ENCODE measurements at regions not wholly inside any gene's neighbourhood (a gene's known extent, or its start where the extent isn't known, plus 50 kb on each side); places are given as distances from the start of the nearest gene placed in this dataset.
"Not testable (repeated sequence)": the region's sequence is repeated elsewhere in the genome, so short reads cannot be mapped to it uniquely, and the experiment has no call there.

DNA sequence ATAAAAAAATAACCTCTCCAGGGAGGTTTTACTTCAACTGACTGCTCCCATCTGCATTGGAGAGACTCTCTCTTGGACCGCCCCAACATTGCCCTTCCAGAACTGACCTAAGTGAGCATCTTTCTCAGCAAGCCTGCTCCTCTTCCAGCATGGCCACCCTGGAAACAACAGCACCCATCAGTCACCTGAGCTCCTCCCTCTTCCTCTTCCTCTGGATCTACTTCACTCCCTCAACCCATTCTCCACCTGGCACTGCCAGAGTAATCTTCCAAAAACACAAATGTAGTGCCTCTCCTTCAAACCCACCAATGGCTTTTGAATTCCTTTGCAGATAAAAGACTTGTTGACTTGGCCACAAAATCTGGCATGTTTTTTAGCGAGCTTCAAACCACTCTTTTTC, 128.8 kb upstream of the NR2F2 start:
- peaks cover 5% of the 10 kb centered on the region for H3K36me3 Mint-ChIP-seq (ENCODE audit: unreplicated experiment)
- H3K9me3 Mint-ChIP-seq (ENCODE audit: unreplicated experiment), result peaks cover 3% of the 10 kb centered on the region
- no peak overlapping the region for H3K4me3 Mint-ChIP-seq (ENCODE audit: unreplicated experiment)

DNA sequence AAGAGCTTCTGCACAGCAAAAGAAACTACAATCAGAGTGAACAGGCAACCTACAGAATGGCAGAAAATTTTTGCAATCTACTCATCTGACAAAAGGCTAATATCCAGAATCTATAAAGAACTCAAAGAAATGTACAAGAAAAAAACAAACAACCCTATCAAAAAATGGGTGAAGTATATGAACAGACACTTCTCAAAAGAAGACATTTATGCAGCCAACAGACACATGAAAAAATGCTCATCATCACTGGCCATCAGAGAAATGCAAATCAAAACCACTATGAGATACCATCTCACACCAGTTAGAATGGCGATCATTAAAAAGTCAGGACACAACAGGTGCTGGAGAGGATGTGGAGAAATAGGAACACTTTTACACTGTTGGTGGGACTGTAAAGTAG, 124.9 kb upstream of the NR2F2 start:
- not testable (repeated sequence) for H3K4me3 Mint-ChIP-seq (ENCODE audit: unreplicated experiment); H3K4me1 Mint-ChIP-seq (ENCODE audit: low read depth, unreplicated experiment); H3K9me3 Mint-ChIP-seq (ENCODE audit: unreplicated experiment); DNase-seq; H3K27ac Mint-ChIP-seq (ENCODE audit: unreplicated experiment); H3K36me3 Mint-ChIP-seq (ENCODE audit: unreplicated experiment); H3K27me3 Mint-ChIP-seq (ENCODE audit: unreplicated experiment)

More for the DNA sequence above, 128.8 kb upstream of the NR2F2 start:
- H3K27me3 Mint-ChIP-seq (ENCODE audit: unreplicated experiment), result peaks cover 3% of the 10 kb centered on the region
- DNase-seq, result no peak
- H3K4me1 Mint-ChIP-seq (ENCODE audit: low read depth, unreplicated experiment), result no peaks in the 10 kb centered on the region
- no peak overlapping the region for H3K27ac Mint-ChIP-seq (ENCODE audit: unreplicated experiment)
- TF ChIP-seq, protein P1, sequence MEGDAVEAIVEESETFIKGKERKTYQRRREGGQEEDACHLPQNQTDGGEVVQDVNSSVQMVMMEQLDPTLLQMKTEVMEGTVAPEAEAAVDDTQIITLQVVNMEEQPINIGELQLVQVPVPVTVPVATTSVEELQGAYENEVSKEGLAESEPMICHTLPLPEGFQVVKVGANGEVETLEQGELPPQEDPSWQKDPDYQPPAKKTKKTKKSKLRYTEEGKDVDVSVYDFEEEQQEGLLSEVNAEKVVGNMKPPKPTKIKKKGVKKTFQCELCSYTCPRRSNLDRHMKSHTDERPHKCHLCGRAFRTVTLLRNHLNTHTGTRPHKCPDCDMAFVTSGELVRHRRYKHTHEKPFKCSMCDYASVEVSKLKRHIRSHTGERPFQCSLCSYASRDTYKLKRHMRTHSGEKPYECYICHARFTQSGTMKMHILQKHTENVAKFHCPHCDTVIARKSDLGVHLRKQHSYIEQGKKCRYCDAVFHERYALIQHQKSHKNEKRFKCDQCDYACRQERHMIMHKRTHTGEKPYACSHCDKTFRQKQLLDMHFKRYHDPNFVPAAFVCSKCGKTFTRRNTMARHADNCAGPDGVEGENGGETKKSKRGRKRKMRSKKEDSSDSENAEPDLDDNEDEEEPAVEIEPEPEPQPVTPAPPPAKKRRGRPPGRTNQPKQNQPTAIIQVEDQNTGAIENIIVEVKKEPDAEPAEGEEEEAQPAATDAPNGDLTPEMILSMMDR (IDR thresholded peaks at IDR 0.05; ENCODE audit: partially characterized antibody, unreplicated experiment), result no peak

DNA sequence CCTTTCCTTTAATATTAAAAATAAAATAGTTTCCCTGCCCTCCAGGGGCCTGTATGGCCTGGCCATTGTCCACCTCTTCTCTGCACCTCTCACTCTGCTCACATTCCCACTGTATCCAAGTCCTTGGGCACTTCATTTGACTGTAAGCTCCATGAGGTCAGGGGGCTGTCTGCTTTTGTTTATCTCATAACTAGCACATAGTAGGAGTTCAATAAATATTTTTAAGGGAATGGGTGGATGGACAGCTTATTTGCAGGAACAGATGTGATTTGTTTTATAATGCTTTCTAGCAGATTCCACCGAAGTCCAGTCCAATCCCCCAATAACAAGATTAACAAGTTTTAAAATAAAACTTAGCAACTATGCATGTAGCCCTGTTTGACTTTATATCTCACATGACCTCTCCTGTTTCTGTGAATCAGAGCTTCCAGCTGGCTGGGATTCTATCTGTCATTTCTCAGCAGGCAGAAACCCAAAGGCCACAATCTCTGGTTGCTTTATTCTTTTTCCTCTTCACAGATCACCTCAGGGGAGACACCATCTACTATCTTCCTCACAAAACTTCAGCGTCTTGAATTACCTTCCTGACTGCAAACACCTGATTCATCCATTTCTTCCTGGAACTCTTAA, 123.0 kb upstream of the NR2F2 start:
- peaks cover 3% of the 10 kb centered on the region for H3K9me3 Mint-ChIP-seq (ENCODE audit: unreplicated experiment)
- H3K27me3 Mint-ChIP-seq (ENCODE audit: unreplicated experiment), result no peaks in the 10 kb centered on the region
- no peak overlapping the region for H3K27ac Mint-ChIP-seq (ENCODE audit: unreplicated experiment)
- no peak overlapping the region for H3K4me3 Mint-ChIP-seq (ENCODE audit: unreplicated experiment)
- H3K4me1 Mint-ChIP-seq (ENCODE audit: low read depth, unreplicated experiment), result no peaks in the 10 kb centered on the region
- DNase-seq, result no peak
- no peaks in the 10 kb centered on the region for H3K36me3 Mint-ChIP-seq (ENCODE audit: unreplicated experiment)
- TF ChIP-seq, protein P1 (IDR thresholded peaks at IDR 0.05; ENCODE audit: partially characterized antibody, unreplicated experiment), result no peak

DNA sequence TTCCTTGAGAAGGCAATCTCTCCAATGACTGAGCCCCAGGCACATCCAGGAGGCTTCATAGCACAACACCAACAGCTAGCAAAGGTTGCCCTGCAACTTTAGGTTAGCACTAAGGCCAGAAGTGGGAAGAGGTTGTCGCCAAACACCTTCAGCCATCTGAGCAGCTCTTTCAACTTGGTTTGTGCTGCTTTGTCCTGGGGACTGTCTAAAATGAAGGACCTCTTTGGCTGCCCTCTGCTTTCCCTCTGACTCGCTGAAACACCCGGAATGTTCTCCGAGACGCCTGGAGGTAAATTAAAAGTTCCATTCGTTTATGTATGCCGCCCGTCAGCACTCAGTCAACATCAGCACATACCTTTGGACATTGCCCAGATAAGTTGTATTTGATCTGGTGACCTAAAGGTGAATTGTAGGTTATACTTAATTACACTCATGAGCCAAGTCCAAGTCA, 121.2 kb upstream of the NR2F2 start:
- Mint-ChIP-seq H3K9me3 (ENCODE audit: unreplicated experiment) (peaks cover 3% of the 10 kb centered on the region), H3K36me3 (ENCODE audit: unreplicated experiment) (no peaks in the 10 kb centered on the region), H3K4me1 (ENCODE audit: low read depth, unreplicated experiment) (no peaks in the 10 kb centered on the region), H3K4me3 (ENCODE audit: unreplicated experiment) (no peak overlapping the region), H3K27me3 (ENCODE audit: unreplicated experiment) (no peaks in the 10 kb centered on the region), H3K27ac (ENCODE audit: unreplicated experiment) (no peak overlapping the region)
- TF ChIP-seq, protein P1 (IDR thresholded peaks at IDR 0.05; ENCODE audit: partially characterized antibody, unreplicated experiment), result no peak
- DNase-seq, result no peak

DNA sequence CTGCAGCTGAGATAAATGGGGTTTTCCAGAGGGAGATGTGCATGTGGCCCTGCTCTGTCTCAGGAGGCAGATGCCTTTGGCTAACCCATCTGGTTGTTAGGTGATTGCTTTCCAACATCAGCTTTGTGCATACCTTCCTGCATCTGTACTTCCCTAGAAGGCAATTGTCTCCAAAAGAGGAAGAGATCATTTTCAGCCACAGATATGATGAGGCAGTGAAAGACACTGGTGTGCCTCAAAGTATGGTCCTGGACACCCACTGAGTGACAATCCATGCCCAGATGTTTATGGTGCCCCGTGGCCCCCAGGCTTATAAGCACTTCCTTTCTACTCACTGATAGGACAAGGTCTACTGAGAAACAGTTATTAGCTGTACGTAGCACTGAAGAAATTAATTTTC, 117.5 kb upstream of the NR2F2 start:
- Mint-ChIP-seq H3K36me3 (ENCODE audit: unreplicated experiment) (no peaks in the 10 kb centered on the region), H3K4me1 (ENCODE audit: low read depth, unreplicated experiment) (no peaks in the 10 kb centered on the region), H3K27me3 (ENCODE audit: unreplicated experiment) (no peaks in the 10 kb centered on the region), H3K27ac (ENCODE audit: unreplicated experiment) (no peak overlapping the region), H3K4me3 (ENCODE audit: unreplicated experiment) (no peak overlapping the region), H3K9me3 (ENCODE audit: unreplicated experiment) (no peaks in the 10 kb centered on the region)
- TF ChIP-seq, protein P1 (IDR thresholded peaks at IDR 0.05; ENCODE audit: partially characterized antibody, unreplicated experiment), result no peak
- DNase-seq, result no peak

All from glutamatergic neuron (in vitro differentiated cells).